EL (cell line): ENCODE measurements at regions not wholly inside any gene's neighbourhood (a gene's known extent, or its start where the extent isn't known, plus 50 kb on each side); places are given as distances from the start of the nearest gene placed in this dataset.

Experiments
- DNase-seq: peaks from one replicate; pipeline ENCODE4 v3.0.0-alpha.2; 2016

- DNase-seq = no peak
These were observed 828.8 kb downstream of the ROBO2 start for GRCh38 chr3:77868725-77869124.

DNA sequence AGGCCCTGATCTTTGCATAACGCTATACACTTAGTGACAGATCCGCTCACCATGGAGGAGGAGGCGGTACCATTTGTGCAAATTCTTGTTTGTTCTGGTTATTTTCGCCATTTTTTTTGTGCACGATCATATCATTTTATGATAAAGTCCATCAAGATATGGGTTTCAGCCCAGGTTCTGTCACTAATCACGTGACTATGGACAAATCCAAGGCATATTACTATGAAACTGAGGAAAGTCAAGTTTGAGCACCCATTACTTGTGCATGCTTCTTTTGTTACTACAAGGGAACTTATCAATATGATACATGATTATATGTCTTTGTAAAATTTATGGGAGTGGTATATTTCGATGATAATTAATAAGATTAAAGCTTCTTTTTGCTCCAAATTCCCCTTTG is 829.5 kb downstream of the ROBO2 start:
- DNase-seq = no peak

DNA sequence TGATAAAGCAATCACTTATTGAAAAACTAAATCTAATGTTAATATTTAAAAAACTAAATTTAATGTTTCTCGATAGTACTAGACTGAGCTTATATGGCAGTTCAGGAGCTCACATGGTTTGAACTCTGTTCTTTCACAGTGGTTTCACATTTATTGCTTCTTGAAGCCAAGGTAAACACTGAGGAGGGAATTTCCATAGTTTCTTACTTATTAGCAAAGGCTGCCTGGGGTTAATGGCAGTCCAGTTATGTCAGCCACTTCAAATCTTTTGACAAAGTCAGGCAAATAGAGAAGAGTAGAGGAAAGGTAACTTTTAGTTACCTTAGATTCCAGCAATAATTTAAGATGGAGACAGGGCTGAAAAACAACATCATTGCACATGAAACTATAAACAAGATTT is 831.5 kb downstream of the ROBO2 start:
- no peak for DNase-seq

DNA sequence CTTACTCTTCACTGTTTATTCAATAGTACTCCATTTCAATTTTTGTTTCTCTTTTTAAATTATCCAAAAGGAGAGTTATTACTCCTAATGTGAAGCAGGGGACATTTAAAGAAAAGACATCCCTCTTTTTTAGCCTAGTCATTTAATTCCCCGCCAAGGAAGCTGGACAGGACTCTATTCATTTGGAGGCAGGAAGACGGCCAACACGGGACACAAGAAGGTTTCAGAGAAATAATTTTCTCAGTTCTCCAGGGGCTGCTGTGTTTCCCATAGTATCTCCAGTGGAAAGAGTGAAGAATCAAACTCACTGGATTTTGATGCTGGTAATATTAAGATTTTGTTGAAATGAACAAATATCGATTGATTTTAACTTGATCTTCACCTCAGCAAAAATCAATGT is 833.7 kb downstream of the ROBO2 start:
- DNase-seq = no peak

DNA sequence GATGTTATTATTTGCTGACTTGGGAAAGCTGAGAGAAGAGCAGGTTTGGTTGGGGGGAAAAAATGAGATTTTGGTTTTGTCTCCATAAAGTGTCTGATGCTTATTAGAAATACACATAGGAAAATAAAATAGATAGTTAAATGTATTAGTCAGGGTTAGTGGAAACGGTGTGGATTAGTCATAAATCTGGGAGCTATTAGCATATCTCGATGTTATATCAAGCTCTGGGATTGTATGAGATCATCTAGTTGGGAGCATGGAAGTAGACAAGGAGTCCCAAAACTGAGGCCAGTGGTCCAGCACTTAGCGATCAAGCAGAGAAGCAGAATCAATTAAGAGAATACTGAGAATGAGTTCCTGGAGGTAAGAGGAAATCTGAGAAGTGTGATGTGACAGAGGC is 845.5 kb downstream of the ROBO2 start:
- peak; percentile 46 for DNase-seq

GRCh38 chr3:77887611-77888010 is 847.7 kb downstream of the ROBO2 start:
- DNase-seq = peak; percentile 6

GRCh38 chr3:77889616-77890015 is 849.7 kb downstream of the ROBO2 start:
- no peak for DNase-seq

DNA sequence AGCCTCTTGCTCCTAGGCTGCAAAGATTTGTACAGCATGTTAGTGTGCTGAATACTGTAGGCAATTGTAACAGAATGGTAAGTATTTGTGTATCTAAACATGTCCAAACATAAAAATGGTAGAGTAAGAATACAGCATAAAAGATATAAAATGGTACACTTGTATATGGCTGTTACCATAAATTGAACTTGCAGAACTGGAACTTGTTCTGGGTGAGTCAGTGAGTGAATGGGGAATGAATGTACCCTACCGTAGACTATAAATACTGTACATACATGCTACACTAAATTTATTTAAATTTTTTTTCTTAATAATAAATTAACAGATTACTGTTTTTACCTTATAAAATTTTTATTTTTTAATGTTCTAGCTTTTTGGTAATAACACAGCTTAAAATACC is 858.7 kb downstream of the ROBO2 start:
- DNase-seq = no peak

GRCh38 chr3:77902675-77903074 is 862.8 kb downstream of the ROBO2 start:
- no peak for DNase-seq

GRCh38 chr3:77906102-77906709 is 866.3 kb downstream of the ROBO2 start:
- DNase-seq = peak; percentile 20

- DNase-seq = no peak
These were observed 873.8 kb downstream of the ROBO2 start for GRCh38 chr3:77913524-77914174.

DNA sequence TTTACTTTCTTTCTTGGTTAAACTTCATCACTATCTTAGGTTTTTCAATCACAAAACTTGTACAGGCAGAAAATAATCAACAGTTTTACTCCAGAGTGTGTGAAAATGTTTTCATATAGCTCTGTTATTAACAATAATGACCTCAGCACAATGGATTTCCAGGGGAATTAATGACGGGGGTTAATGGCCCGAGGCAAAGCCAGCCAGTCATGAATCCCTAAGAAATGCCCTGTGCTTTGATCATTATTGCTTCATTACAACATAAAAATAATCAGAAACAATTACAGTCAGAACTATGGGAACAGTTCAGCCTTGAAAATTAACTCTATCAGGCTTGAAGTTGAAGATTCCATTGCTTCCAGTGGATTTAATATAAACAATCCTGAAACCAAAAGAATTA is 875.4 kb downstream of the ROBO2 start:
- DNase-seq = peak; percentile 15

- DNase-seq = no peak
These were observed 877.3 kb downstream of the ROBO2 start for GRCh38 chr3:77917225-77917624.

GRCh38 chr3:77919244-77919643 is 879.3 kb downstream of the ROBO2 start:
- DNase-seq = no peak

DNA sequence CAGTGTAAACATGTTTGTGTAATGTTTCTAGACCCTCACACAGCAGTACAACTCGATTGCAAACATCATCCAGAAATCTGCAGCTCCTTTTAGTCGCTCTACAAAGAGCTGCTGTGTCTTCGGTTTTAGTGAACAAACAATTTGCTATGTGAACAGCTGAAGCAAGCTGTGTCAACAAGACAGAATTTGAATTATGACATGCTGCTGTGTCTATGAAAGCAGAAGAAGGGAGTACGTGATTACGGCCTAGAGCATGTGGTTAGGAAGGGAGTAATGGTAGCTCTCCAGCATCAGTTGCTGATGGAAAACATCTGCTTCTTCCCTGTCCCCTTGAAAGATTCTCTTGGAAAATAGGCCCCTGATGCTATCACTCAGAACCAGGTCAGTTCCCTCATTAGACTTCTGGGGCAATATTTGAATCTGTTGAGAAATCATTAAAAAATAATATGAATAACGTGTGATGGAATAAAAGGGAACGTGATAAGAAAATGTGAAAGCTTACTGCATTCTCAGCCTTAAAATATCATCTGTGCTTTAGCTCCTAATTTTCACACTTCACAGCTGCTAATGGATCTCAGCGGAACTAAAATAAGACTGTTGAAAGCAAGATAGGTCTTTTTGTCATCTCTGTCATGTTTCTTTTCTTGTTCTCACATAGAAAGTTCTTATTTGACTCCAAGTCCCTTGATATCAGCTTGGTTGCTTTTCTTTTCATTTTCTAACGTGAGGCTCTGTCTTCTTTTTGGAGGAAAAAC is 891.5 kb downstream of the ROBO2 start:
- DNase-seq = no peak

DNA sequence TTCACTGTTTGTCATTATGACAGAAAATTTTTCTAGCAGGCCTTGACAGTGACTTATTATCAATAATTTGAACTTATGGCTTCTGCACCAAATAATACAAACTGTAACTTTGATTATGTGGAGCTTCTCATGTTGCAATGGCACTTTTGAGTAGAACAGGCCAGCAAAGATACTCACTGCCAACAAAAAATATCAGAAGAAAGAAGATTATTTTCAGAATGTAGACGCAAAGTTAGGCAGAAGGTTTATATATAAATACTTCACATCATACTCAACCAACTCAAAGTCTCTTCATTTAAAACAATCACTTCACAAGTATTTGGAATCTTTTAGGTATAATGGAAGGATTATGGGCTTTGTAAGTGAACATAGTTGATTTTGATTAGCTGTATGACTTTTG is 893.0 kb downstream of the ROBO2 start:
- no peak for DNase-seq

DNA sequence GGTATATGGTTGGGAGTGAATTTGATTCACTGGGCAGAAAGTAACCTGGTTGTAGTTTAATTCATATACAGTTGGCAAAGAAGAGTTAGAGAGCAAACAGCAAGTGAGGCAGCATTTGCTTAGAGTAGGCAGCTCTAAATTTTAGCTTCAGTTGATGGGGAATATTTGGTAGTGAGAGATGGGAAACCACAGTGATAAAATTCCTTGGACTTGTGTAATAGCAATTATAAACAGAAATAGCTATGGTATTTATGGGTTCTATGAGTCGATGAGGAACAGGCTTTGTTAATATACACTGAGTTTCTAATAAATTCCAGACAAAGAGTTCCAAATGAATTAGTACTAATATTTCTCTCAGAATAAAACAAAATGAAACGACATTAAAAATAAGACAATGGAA is 894.0 kb downstream of the ROBO2 start:
- DNase-seq = peak; percentile 13

DNA sequence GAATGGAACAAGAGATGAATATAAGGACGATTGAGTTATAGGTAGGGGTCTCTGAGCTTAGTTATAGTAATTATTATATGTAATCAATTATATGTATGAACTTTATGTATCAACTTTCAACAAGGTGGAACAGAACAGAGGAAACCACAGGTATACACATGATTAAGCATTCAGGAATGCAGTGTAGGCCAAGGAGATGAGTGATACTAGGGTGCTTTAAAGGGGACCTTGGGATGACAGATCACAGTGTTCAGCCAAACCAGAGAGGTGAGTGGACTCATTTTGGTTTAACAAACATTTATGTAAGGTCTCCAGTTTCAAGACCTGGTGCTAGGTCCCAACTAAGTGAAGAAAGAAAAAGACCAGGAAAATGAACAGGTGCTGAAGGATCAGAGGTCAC is 895.5 kb downstream of the ROBO2 start:
- no peak for DNase-seq

DNA sequence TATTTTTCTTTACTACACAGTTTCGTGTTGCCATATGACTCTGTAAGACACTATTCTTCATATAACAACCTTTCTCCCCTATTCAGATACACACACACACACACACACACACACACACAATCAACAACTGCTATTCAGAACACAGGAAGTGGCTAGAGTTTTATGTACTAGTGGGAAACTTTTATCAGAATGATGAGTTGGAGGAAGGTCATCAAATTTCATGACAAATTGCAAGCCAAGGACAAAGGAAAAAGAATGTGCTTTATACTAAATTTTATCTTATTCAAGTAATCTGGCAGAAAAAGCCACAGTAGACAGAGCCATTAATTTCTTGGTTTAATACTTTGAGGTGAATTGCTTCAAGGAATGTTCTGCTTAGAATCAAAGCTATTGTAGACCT is 899.8 kb downstream of the ROBO2 start:
- DNase-seq = no peak

DNA sequence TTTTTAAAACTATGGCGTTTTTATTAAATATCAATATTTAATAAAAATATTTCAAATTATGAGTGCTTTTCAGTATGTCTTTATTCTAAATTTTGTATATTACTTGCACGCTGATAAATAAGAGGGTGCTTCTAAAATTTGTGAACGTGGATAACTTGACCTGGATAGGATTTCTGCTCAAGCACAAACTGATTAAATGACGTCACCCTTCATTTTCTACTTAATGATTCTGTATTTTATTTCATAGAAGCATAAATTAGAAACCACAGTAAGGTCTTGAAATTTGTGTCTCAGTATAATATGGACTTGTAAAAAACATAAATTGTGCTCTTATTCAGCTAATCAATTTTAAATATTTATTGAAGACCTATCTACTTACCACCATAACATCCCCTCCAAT is 903.7 kb downstream of the ROBO2 start:
- no peak for DNase-seq

GRCh38 chr3:77945320-77945719 is 905.4 kb downstream of the ROBO2 start:
- DNase-seq = no peak

- DNase-seq = no peak
These were observed 907.8 kb downstream of the ROBO2 start for GRCh38 chr3:77947671-77948070.

DNA sequence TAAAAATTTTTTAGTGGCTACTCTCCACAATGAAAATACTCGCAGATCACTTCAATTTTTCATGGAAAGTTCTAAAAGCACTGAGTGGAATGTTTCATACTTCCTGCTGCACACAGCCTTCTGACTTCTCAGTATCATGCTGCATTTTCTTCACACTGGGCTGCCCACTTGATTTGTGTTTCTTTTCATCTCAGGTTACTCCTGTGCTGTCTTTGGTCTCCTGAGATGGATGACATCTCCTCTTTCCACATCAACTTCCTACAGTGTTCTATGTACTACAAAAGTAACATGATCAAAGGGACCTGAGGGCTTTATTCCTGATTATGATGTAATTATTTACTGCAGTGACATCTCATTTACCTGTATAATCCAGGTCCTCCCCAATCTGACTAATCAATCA is 927.7 kb downstream of the ROBO2 start:
- DNase-seq = no peak

GRCh38 chr3:77976079-77976478 is 936.2 kb downstream of the ROBO2 start:
- DNase-seq = no peak
